Activated CD8-positive, alpha-beta memory T cell treated with anti-CD3 and anti-CD28 coated beads for 36 hours (primary cell): ENCODE measurements at regions not wholly inside any gene's neighbourhood (a gene's known extent, or its start where the extent isn't known, plus 50 kb on each side); places are given as distances from the start of the nearest gene placed in this dataset.

Source experiments
- CTCF ChIA-PET: fragments of 350-600 bp; sonication (Branson Sonifier 250); formaldehyde crosslinking; loops from one replicate; lab custom pipeline; 2021; ENCODE audit warnings: antibody characterized with exemption; lab: Charles Lee
- POLR2A ChIA-PET: fragments of 350-600 bp; sonication (Branson Sonifier 250); formaldehyde crosslinking; loops from one replicate; lab custom pipeline; 2021; ENCODE audit warnings: antibody characterized with exemption; lab: Charles Lee

GRCh38 chr7:17619196-17619818, 320.9 kb downstream of the AHR start:
- ChIA-PET CTCF (no interaction called here), POLR2A (no interaction called here)

GRCh38 chr7:17620566-17620965, 319.7 kb downstream of the SNX13 start:
- POLR2A ChIA-PET, result no interaction called here
- CTCF ChIA-PET, result no interaction called here

DNA sequence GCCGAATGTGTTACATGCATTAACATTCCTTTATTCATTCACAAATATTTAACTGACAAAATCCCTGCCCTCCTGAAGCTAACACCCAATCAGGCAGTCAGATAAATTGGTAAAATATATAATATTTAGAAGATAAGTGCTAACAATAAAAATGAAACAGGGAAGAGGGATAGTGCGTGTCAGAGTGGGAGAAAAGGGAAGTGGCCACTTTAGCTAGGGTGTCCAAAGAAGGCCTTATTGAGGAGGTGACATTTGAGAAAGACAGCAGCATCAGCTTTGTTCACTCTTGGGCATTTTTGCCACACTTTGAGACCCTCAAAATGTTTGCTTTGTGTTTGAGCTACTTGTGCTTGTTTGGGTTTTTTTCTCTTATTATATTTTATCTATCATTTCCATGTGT, 317.8 kb downstream of the SNX13 start:
- CTCF ChIA-PET, result no interaction called here
- POLR2A ChIA-PET, result no interaction called here

DNA sequence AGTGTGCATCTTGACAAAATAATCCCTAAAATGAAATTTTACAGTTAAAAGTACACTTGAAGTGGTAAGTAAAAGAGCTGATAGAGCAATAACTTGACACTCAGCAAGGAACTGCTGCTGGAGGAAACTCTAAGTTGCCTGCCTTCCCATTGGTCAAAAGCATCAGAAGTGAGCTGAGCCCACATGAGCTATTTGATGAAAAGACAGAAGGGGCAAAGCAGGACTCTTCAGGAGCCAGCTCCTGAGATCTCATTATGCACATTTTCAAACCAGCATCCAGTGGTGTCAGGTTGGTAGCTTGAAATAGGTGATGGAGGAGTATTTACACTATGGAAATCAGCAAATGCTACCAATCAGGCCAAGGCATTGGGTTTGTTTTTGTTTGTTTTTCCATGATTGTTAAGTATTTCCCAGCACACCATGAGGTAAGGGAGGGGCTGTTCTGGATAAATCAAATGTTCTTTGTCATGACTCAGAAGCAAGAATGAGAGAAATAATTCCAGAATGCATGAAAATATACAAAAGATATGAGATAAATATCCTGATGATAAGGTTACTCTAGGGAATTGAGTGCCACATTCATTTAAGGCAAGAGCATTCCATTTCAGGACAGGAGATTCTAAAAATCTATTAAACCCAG, 316.6 kb downstream of the SNX13 start:
- POLR2A ChIA-PET, result no interaction called here
- CTCF ChIA-PET, result no interaction called here

DNA sequence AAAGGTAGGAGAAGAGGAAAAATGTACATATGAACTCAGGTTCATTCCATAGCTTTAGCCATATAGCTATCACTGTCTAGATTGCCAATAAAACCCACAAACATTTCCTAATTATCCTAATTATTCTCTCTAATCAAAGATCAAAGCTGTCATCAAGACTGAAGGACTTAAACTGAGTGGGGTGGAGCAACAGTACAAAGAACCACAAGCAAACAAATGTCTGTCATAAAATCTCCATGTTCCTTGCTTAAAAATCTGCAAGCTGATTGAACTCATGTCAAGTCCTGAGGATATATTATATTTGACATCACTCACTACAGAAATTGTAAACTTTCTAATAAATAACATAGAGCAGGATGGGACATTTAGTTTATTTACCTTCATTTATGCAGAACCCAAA, 315.9 kb downstream of the SNX13 start:
- ChIA-PET POLR2A (no interaction called here), CTCF (no interaction called here)

- ChIA-PET CTCF (no interaction called here), POLR2A (no interaction called here)
These were observed 315.3 kb downstream of the SNX13 start for GRCh38 chr7:17625043-17625442.

- ChIA-PET CTCF (no interaction called here), POLR2A (no interaction called here)
These were observed 314.1 kb downstream of the SNX13 start for GRCh38 chr7:17626235-17626634.

DNA sequence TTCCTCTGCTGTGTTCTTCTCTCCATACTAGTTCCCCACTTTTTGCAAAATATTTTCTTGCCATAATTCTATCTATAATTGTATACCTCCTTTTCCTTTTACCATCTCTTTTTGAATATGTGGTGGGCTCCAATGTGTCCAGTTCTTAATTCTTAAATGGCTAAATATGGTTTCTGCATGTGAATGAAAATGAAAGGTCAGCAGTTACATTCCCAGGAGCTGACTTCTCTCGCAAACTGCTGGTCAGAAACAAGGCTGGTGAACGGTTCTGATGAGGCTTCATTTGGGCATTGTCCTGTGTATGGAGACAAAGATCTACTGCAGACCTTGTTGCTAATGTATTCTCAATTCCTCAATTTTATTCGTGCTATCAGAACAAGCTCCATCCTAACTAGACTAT, 309.2 kb downstream of the SNX13 start:
- POLR2A ChIA-PET, result no interaction called here
- CTCF ChIA-PET, result no interaction called here

GRCh38 chr7:17632384-17632783, 307.9 kb downstream of the SNX13 start:
- ChIA-PET CTCF (interaction anchor here (0.5 kb wide), 1 partner anchor 343 kb away, joined by 4 read pairs; no protein-coding TSS in a partner anchor), POLR2A (no interaction called here)

GRCh38 chr7:17633067-17633466, 307.2 kb downstream of the SNX13 start:
- ChIA-PET CTCF (no interaction called here), POLR2A (no interaction called here)

- ChIA-PET POLR2A (no interaction called here), CTCF (no interaction called here)
These were observed 301.6 kb downstream of the SNX13 start for GRCh38 chr7:17638727-17639126.

GRCh38 chr7:17640730-17641377, 299.4 kb downstream of the SNX13 start:
- ChIA-PET POLR2A (no interaction called here), CTCF (no interaction called here)

DNA sequence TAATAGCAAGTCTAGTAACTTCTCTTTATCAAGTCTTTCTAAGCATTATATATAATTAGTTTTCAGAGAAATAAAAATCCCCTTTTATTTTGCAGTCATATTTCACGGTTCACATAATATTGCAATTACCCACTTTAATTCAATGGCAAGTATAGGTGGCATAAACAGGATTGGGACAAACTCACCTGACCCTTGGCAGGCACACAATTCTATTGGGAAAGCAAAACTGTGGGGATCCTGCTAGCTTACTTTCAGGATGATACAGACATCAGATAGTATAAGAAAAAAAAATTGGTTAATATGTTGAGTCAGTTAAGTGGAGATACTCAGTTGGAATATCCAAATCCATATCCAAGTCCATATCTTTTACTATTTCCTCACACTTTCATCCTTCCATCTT, 294.8 kb downstream of the SNX13 start:
- ChIA-PET CTCF (no interaction called here), POLR2A (no interaction called here)

- ChIA-PET POLR2A (interaction anchor here (0.7 kb wide), 1 partner anchor 348 kb away, joined by 5 read pairs; the partner anchor contains the start of gene AHR), CTCF (no interaction called here)
These were observed 293.9 kb downstream of the SNX13 start for GRCh38 chr7:17646253-17646956.

DNA sequence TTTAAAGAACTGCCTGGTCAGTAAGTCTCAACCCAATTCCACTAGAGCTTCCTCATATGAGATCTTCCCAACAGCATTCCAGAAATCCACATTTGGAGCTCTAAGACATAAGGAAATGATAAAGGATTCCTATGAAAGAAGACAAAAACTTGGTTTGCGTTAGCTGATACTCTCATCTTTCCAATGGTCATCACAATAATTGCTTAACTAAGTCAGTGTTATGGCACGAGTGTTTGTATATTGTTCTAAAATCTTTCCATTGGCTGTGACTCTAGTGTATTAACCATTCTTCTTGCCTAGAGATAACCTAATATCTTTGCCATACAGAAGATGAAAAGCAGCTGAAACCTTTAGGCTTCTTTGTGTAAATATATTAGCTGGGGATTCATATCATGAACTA, 289.0 kb downstream of the SNX13 start:
- CTCF ChIA-PET, result no interaction called here
- POLR2A ChIA-PET, result no interaction called here

DNA sequence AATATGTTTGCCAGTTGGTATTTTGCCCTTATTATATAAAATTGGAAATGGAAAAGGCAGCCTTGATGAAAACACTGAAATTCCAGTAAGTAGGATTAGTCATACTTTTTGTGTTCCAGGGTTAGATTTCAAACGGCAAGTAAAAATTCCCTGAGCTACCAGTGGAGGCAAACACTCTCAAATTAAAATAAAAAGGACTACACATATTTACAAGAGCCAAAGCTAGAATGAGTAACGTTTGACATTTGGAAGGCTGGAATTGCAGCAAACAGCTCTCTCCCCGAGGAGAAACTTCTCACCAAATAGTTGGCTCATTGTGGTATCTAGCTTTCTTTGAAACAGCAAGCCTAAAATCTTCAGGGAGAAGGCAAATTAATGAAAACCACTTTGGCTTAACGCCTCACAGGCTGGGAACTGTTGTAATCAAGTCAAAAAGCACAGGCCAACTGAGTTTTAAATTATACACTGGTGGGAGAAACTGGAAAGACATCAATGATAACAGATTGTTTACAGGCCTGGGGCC, 288.4 kb downstream of the SNX13 start:
- CTCF ChIA-PET, result no interaction called here
- POLR2A ChIA-PET, result no interaction called here

- POLR2A ChIA-PET, result no interaction called here
- CTCF ChIA-PET, result no interaction called here
These were observed 285.4 kb downstream of the SNX13 start for GRCh38 chr7:17654940-17655339.

- POLR2A ChIA-PET, result interaction anchor here (0.6 kb wide), 1 partner anchor 505 kb away, joined by 3 read pairs; no protein-coding TSS in a partner anchor
- CTCF ChIA-PET, result no interaction called here
These were observed 281.2 kb downstream of the SNX13 start for GRCh38 chr7:17659126-17659525.

DNA sequence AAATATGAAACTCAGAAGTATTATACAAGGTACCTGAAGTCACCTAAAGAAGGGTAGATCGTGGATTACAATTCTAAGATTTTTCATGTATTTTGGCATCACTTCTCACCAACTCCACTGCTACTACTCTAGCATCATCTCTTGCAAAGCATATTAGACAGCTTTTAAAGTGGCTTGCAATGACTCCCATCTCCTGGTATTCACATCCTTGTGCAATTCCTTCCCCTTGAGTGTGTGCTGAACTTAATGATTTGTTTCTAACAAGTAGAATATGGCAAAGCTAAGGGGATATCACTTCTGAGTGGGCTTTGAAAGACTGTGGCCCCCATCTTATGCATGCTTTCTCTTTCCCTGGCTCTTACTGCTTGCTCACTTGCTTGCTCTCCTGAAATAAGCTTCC, 280.2 kb downstream of the SNX13 start:
- POLR2A ChIA-PET, result no interaction called here
- CTCF ChIA-PET, result no interaction called here

- ChIA-PET CTCF (no interaction called here), POLR2A (no interaction called here)
These were observed 278.2 kb downstream of the SNX13 start for GRCh38 chr7:17661982-17662585.
